ENCODE measurements at regions not wholly inside any gene's neighbourhood (a gene's known extent, or its start where the extent isn't known, plus 50 kb on each side); places are given as distances from the start of the nearest gene placed in this dataset.

DNA sequence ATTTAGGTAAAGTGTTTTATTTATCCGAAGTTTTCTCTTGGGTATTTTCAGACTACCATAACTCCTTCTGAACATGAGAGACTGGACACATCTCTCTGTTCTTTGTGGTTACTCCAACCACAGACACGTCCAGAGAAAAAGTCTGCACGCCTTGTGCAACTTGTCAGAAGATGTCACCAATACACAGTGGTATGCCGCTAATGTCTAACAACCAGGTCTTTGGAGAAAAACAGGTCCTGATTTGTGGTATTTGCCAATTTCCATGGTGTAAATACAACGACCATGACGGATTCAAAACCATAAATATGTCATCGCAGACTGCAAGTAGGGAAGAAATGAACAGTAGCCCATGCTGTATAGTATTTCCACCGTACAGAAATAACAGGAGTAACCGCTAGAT is 620.6 kb upstream of the ID2 start:
- ATAC-seq (no peak), DNase-seq (no peak), FAIRE-seq (no peak)
- TF ChIP-seq, protein P1, sequence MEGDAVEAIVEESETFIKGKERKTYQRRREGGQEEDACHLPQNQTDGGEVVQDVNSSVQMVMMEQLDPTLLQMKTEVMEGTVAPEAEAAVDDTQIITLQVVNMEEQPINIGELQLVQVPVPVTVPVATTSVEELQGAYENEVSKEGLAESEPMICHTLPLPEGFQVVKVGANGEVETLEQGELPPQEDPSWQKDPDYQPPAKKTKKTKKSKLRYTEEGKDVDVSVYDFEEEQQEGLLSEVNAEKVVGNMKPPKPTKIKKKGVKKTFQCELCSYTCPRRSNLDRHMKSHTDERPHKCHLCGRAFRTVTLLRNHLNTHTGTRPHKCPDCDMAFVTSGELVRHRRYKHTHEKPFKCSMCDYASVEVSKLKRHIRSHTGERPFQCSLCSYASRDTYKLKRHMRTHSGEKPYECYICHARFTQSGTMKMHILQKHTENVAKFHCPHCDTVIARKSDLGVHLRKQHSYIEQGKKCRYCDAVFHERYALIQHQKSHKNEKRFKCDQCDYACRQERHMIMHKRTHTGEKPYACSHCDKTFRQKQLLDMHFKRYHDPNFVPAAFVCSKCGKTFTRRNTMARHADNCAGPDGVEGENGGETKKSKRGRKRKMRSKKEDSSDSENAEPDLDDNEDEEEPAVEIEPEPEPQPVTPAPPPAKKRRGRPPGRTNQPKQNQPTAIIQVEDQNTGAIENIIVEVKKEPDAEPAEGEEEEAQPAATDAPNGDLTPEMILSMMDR (IDR thresholded peaks at IDR 0.05) = no peak
- no peaks in the 10 kb centered on the region for H3K4me1 ChIP-seq
- no peaks in the 10 kb centered on the region for H3K36me3 ChIP-seq
- 82 to 86% methylated on average over 9 of the region's 9 CpGs for WGBS, 2 donors
- H3K27me3 ChIP-seq = no peaks in the 10 kb centered on the region
- no peak overlapping the region for H3K4me3 ChIP-seq
- H3K27ac ChIP-seq = no peak overlapping the region
- H3K9me3 ChIP-seq = no peaks in the 10 kb centered on the region
- intact Hi-C loops (cut with DNase I) = no loop called here

DNA sequence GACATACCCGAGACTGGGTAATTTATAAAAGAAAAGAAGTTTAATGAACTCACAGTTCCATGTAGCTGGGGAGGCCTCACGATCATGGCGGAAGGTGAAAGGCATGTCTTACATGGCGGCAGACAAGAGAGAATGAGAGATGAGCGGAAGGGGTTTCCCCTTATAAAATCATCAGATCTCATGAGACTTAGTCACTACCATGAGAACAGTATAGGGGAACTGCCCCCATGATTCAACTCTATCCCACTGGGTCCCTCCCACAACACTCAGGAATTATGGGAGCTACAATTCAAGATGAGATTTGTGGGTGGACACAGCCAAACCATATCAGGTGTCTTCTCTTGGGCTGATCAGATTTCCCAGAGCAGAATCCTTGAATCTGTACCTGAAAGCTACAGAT is 617.3 kb upstream of the ID2 start:
- intact Hi-C loops (cut with DNase I) = no loop called here
- H3K27ac ChIP-seq = no peak overlapping the region
- H3K4me3 ChIP-seq = no peak overlapping the region
- 89 to 93% methylated on average over 5 of the region's 5 CpGs for WGBS, 2 donors
- no peaks in the 10 kb centered on the region for H3K36me3 ChIP-seq
- DNase-seq = no peak
- no peak for FAIRE-seq
- no peaks in the 10 kb centered on the region for H3K9me3 ChIP-seq
- no peaks in the 10 kb centered on the region for H3K4me1 ChIP-seq
- TF ChIP-seq, protein P1 (IDR thresholded peaks at IDR 0.05) = no peak
- no peak for ATAC-seq
- H3K27me3 ChIP-seq = no peaks in the 10 kb centered on the region

DNA sequence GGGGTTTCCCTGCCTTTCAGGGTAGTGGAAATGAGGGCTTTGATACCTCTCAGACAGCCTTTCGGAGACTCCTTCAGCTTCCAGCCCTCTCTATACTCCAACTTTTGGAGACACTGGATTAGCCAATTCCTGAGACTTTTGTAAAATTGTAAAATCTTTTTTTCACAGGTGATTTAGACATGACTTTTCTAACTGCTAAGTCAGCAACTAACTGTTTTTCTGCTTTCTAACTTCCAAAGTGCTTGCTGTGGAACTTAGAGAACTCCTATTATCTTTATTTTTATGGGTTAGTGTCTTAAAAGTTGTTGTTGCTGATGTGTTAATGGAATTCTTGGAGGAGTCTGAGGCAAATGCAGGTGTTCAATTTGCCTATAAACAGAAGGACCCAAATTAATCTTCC is 616.7 kb upstream of the ID2 start:
- TF ChIP-seq, protein P1 (IDR thresholded peaks at IDR 0.05) = no peak
- H3K27ac ChIP-seq = no peak overlapping the region
- H3K4me3 ChIP-seq = no peak overlapping the region
- FAIRE-seq (no peak), ATAC-seq (no peak), DNase-seq (no peak)
- H3K27me3 ChIP-seq = no peaks in the 10 kb centered on the region
- intact Hi-C loops (cut with DNase I) = no loop called here
- H3K36me3 ChIP-seq = no peaks in the 10 kb centered on the region
- no peaks in the 10 kb centered on the region for H3K9me3 ChIP-seq
- H3K4me1 ChIP-seq = no peaks in the 10 kb centered on the region
- WGBS, 2 donors = 92 to 93% methylated on average over 1 of the region's 1 CpG

DNA sequence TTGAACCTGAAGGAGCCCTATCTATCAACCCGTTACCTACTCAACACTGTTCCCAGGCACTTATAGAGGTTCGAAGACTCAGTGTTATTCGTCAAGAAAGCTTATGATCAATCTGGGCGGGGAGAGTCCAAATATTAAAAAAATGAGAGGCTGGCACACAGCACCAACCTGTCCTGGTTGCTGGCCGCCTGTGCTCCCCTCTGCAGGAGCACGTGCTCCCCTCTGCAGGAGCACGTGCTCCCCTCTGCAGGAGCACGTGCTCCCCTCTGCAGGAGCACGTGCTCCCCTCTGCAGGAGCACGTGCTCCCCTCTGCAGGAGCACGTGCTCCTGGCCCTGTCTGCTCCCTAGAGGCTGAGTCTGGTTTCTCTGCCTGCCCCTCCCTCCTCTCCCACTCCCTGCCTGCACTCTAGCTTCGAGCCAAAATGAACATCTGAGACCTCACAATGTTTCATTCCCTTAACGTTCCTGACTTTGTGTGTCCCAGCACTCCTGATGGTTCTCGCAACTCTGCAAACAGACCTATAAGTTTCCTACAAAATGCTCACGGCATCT is 614.0 kb upstream of the ID2 start:
- no peak for DNase-seq
- Histone ChIP-seq H3K9me3 (no peaks in the 10 kb centered on the region), H3K4me1 (no peaks in the 10 kb centered on the region), H3K4me3 (no peak overlapping the region), H3K27me3 (no peaks in the 10 kb centered on the region), H3K36me3 (no peaks in the 10 kb centered on the region), H3K27ac (no peak overlapping the region)
- intact Hi-C loops (cut with DNase I) = no loop called here
- TF ChIP-seq, protein P1 (IDR thresholded peaks at IDR 0.05) = no peak
- no peak for FAIRE-seq
- 81 to 87% methylated on average over 15 of the region's 15 CpGs for WGBS, 2 donors
- no peak for ATAC-seq

DNA sequence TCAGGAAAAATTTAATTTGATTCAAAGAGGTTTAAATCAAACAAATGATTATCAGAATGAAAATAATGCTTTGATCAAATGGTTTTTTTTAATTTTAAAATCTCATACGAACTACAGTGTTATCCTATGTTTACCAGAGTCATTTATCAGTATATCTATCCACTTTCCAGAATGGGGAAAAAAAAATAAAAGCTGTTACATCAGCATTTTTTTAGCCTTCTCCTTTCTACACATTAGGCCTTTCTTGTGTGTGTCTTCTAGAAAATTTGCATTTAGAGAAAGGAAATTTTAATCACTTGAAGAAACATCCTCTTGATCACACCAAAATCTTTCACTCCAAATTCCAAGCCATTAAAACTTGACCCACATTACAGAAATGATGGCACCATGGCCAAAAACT is 608.9 kb upstream of the ID2 start:
- TF ChIP-seq, protein P1 (IDR thresholded peaks at IDR 0.05) = no peak
- H3K4me3 ChIP-seq = no peak overlapping the region
- intact Hi-C loops (cut with DNase I) = no loop called here
- ATAC-seq (no peak), FAIRE-seq (no peak), DNase-seq (no peak)
- no peaks in the 10 kb centered on the region for H3K36me3 ChIP-seq
- no peaks in the 10 kb centered on the region for H3K27me3 ChIP-seq
- H3K4me1 ChIP-seq = no peaks in the 10 kb centered on the region
- H3K9me3 ChIP-seq = no peaks in the 10 kb centered on the region
- WGBS, 2 donors = 30 to 37% methylated on average over 1 of the region's 1 CpG
- no peak overlapping the region for H3K27ac ChIP-seq
